Right lobe of liver (tissue), 4 donors: ENCODE measurements at regions not wholly inside any gene's neighbourhood (a gene's known extent, or its start where the extent isn't known, plus 50 kb on each side); places are given as distances from the start of the nearest gene placed in this dataset.

Experiments used
- POLR2A ChIP-seq: fragments of 450-650 bp; IDR thresholded peaks from one replicate; pipeline ENCODE4 v1.6.1; 2017; ENCODE audit warnings: antibody characterized with exemption, mild to moderate bottlenecking
- TF ChIP-seq, protein P1 (sequence below), 4 donors: fragments of 200-600 bp in 3 of 4; fragments of 450-650 bp in 1 of 4; IDR thresholded peaks; one replicate each; pipeline versions ENCODE4 v1.5.1 to v1.8.0; 2016 to 2022; ENCODE audit warnings: antibody characterized with exemption in 4 of 4, mild to moderate bottlenecking in 2 of 4
- donor health status: DM: no; HTN: no; CAD: no.
- donor health status: DM: no; HTN: no; CAD: no.
- donor health status: DM: no; HTN: yes; CAD: no.

DNA sequence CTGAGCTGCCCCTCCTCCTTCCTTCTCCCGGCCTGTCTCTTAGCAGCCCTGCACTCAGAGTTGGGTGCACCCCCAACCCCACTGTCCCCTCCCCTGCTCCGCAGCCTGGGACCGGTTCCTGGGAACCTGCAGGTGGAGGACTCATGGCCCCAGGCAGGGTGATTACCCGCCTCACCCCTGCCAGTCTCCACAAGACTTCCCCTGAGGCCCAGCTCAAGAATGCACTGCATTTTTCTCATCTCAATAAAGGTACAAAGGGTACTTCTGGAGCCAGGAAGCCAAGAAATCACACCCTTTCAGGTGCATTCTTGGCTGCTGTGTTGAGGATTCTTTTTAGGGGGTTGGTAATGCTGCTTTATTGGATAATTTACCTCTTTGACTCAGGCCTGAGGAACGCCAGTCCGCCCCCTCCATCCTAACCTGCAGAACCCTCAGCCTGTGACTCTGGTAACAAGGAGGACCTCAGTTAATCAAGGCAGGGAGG, 126.3 kb upstream of the TMPRSS2 start:
- TF ChIP-seq, protein P1, sequence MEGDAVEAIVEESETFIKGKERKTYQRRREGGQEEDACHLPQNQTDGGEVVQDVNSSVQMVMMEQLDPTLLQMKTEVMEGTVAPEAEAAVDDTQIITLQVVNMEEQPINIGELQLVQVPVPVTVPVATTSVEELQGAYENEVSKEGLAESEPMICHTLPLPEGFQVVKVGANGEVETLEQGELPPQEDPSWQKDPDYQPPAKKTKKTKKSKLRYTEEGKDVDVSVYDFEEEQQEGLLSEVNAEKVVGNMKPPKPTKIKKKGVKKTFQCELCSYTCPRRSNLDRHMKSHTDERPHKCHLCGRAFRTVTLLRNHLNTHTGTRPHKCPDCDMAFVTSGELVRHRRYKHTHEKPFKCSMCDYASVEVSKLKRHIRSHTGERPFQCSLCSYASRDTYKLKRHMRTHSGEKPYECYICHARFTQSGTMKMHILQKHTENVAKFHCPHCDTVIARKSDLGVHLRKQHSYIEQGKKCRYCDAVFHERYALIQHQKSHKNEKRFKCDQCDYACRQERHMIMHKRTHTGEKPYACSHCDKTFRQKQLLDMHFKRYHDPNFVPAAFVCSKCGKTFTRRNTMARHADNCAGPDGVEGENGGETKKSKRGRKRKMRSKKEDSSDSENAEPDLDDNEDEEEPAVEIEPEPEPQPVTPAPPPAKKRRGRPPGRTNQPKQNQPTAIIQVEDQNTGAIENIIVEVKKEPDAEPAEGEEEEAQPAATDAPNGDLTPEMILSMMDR (IDR thresholded peaks at IDR 0.05), result no peak
- TF ChIP-seq POLR2A, result no peak
